HG03175 (cell line): ENCODE measurements at regions not wholly inside any gene's neighbourhood (a gene's known extent, or its start where the extent isn't known, plus 50 kb on each side); places are given as distances from the start of the nearest gene placed in this dataset.
"Not testable (repeated sequence)": the region's sequence is repeated elsewhere in the genome, so short reads cannot be mapped to it uniquely, and the experiment has no call there.

ENCODE experiments used
- ATAC-seq: cut with Tn5 transposase; IDR thresholded peaks from one replicate; pipeline ENCODE4 v1.9.1; 2021; ENCODE audit warnings: mild to moderate bottlenecking, moderate library complexity; ENCODE audit not compliant: unreplicated experiment

GRCh38 chr10:63773962-63774361, 252.8 kb downstream of the REEP3 start:
- ATAC-seq, result no peak

- no peak for ATAC-seq
Observed at GRCh38 chr10:63780101-63780500, 258.9 kb downstream of the REEP3 start.

- no peak for ATAC-seq
Observed at GRCh38 chr10:63781226-63781625, 260.0 kb downstream of the REEP3 start.

GRCh38 chr10:63783882-63784281, 262.7 kb downstream of the REEP3 start:
- no peak for ATAC-seq

GRCh38 chr10:63788152-63788821, 267.1 kb downstream of the REEP3 start:
- ATAC-seq, result no peak

- ATAC-seq, result no peak
Observed at GRCh38 chr10:63795094-63795860, 274.1 kb downstream of the REEP3 start.

- no peak for ATAC-seq
Observed at GRCh38 chr10:63798599-63799498, 277.6 kb downstream of the REEP3 start.

GRCh38 chr10:63799521-63800300, 278.5 kb downstream of the REEP3 start:
- no peak for ATAC-seq

GRCh38 chr10:63801166-63801565, 280.0 kb downstream of the REEP3 start:
- no peak for ATAC-seq

- no peak for ATAC-seq
Observed at GRCh38 chr10:63806330-63806729, 285.1 kb downstream of the REEP3 start.

- ATAC-seq, result no peak
Observed at GRCh38 chr10:63812501-63812900, 291.3 kb downstream of the REEP3 start.

- no peak for ATAC-seq
Observed at GRCh38 chr10:63819753-63820329, 298.6 kb downstream of the REEP3 start.

GRCh38 chr10:63822496-63822895, 301.3 kb downstream of the REEP3 start:
- no peak for ATAC-seq

- no peak for ATAC-seq
Observed at GRCh38 chr10:63825111-63825510, 303.9 kb downstream of the REEP3 start.

- ATAC-seq, result no peak
Observed at GRCh38 chr10:63825766-63826165, 304.6 kb downstream of the REEP3 start.

- not testable (repeated sequence) for ATAC-seq
Observed at GRCh38 chr10:63827018-63827417, 305.8 kb downstream of the REEP3 start.

GRCh38 chr10:63829020-63829419, 307.8 kb downstream of the REEP3 start:
- no peak for ATAC-seq

- ATAC-seq, result no peak
Observed at GRCh38 chr10:63829573-63830149, 308.5 kb downstream of the REEP3 start.

GRCh38 chr10:63832686-63833085, 311.5 kb downstream of the REEP3 start:
- ATAC-seq, result no peak
